AML-193 (cell line): ENCODE measurements at regions not wholly inside any gene's neighbourhood (a gene's known extent, or its start where the extent isn't known, plus 50 kb on each side); places are given as distances from the start of the nearest gene placed in this dataset.

Source experiments
- DNase-seq, 2 experiments: peaks; one replicate each; lab custom pipeline; 2025; lab: John Stamatoyannopoulos, UW

- DNase-seq: no peak
These were observed 60.0 kb downstream of the NRN1 start for GRCh38 chr6:5946701-5947100.

- no peak for DNase-seq
These were observed 60.5 kb downstream of the NRN1 start for GRCh38 chr6:5946181-5946580.

- no peak for DNase-seq
These were observed 63.1 kb downstream of the NRN1 start for GRCh38 chr6:5943591-5943990.

GRCh38 chr6:5942591-5942990 lies 64.1 kb downstream of the NRN1 start:
- DNase-seq: no peak

- no peak for DNase-seq
These were observed 65.5 kb downstream of the NRN1 start for GRCh38 chr6:5941188-5941587.

GRCh38 chr6:5938934-5939333 lies 67.8 kb downstream of the NRN1 start:
- DNase-seq: no peak

- no peak for DNase-seq
These were observed 68.6 kb downstream of the NRN1 start for GRCh38 chr6:5937936-5938706.

- no peak for DNase-seq
These were observed 69.4 kb downstream of the NRN1 start for GRCh38 chr6:5937169-5937909.

- DNase-seq: no peak
These were observed 70.1 kb downstream of the NRN1 start for GRCh38 chr6:5936631-5937030.

- DNase-seq: no peak
These were observed 70.6 kb downstream of the NRN1 start for GRCh38 chr6:5936140-5936539.

GRCh38 chr6:5930968-5931367 lies 75.8 kb downstream of the NRN1 start:
- DNase-seq: no peak

GRCh38 chr6:5930143-5930770 lies 76.5 kb downstream of the NRN1 start:
- peak; percentile 3 to 23 for DNase-seq

- no peak for DNase-seq
These were observed 82.9 kb downstream of the NRN1 start for GRCh38 chr6:5923840-5924239.

GRCh38 chr6:5922230-5922629 lies 84.5 kb downstream of the NRN1 start:
- DNase-seq: no peak

- DNase-seq: no peak
These were observed 97.0 kb downstream of the NRN1 start for GRCh38 chr6:5909721-5910120.

- no peak for DNase-seq
These were observed 99.9 kb downstream of the NRN1 start for GRCh38 chr6:5906842-5907241.

- no peak for DNase-seq
These were observed 100.4 kb downstream of the NRN1 start for GRCh38 chr6:5906340-5906670.

- no peak for DNase-seq
These were observed 101.0 kb downstream of the NRN1 start for GRCh38 chr6:5905431-5906339.

GRCh38 chr6:5904532-5904931 lies 102.2 kb downstream of the NRN1 start:
- DNase-seq: no peak

- no peak for DNase-seq
These were observed 107.3 kb downstream of the NRN1 start for GRCh38 chr6:5899216-5900045.

- DNase-seq: no peak
These were observed 108.2 kb downstream of the NRN1 start for GRCh38 chr6:5898563-5898962.
